ENCODE measurements at regions not wholly inside any gene's neighbourhood (a gene's known extent, or its start where the extent isn't known, plus 50 kb on each side); places are given as distances from the start of the nearest gene placed in this dataset.

DNA sequence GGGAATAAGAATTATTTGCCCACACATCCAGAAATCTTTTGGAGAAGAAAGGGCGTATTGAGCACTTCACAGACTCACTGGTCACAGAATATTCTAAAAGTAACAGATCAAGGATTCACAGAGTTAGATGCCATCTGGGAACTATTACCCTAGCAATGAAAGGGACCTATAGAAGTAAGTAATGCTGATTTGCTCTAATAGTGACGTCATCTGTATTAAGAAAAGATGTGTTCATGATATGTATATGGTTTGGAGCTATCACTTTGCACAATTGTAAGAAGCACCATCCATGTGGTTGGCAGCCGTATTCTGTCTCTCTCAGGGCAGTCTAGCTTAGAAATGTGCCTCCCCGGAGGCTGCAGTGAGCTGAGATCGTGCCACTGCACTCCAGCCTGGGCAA lies 52.8 kb upstream of the SV2C start:
- H3K4me3 ChIP-seq (replicated peaks in 1 of 3; ENCODE audit: low read depth in 2 of 3, low read length in 3 of 3): no peak overlapping the region
- Mint-ChIP-seq H3K27me3 (ENCODE audit: low read depth in 3 of 3) (peaks cover 2 to 12% (median 3%) of the 10 kb centered on the region in 3 donors), H3K36me3 (no peaks in the 10 kb centered on the region), H3K27ac (no peak overlapping the region), H3K4me3 (no peak overlapping the region), H3K4me1 (no peaks in the 10 kb centered on the region), H3K9me3 (peaks cover 0 to 9% (median 3%) of the 10 kb centered on the region in 7 donors)
- 91% methylated on average over 1 of the region's 5 CpGs for WGBS (ENCODE audit: insufficient coverage)
- no peak overlapping the region for H2AFZ ChIP-seq (ENCODE audit: insufficient read depth, low read depth, low read length, poor library complexity, severe bottlenecking)
- no peak overlapping the region for H3K27ac ChIP-seq (ENCODE audit: low read depth in 1 of 2, low read length in 2 of 2)
- no peak overlapping the region for H3K9ac ChIP-seq (ENCODE audit: insufficient read depth, low read length, poor library complexity, severe bottlenecking)
- H4K20me1 ChIP-seq (ENCODE audit: insufficient read depth, low read length): no peaks in the 10 kb centered on the region
- peaks cover 0 to 2% of the 10 kb centered on the region in 2 donors for H3K27me3 ChIP-seq (ENCODE audit: control insufficient read depth in 2 of 2, insufficient read depth in 2 of 2, low read length in 2 of 2)
- H3K79me2 ChIP-seq (ENCODE audit: insufficient read depth, low read length): no peaks in the 10 kb centered on the region
- TF ChIP-seq, protein P1, sequence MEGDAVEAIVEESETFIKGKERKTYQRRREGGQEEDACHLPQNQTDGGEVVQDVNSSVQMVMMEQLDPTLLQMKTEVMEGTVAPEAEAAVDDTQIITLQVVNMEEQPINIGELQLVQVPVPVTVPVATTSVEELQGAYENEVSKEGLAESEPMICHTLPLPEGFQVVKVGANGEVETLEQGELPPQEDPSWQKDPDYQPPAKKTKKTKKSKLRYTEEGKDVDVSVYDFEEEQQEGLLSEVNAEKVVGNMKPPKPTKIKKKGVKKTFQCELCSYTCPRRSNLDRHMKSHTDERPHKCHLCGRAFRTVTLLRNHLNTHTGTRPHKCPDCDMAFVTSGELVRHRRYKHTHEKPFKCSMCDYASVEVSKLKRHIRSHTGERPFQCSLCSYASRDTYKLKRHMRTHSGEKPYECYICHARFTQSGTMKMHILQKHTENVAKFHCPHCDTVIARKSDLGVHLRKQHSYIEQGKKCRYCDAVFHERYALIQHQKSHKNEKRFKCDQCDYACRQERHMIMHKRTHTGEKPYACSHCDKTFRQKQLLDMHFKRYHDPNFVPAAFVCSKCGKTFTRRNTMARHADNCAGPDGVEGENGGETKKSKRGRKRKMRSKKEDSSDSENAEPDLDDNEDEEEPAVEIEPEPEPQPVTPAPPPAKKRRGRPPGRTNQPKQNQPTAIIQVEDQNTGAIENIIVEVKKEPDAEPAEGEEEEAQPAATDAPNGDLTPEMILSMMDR (IDR thresholded peaks at IDR 0.05): no peak
- no peaks in the 10 kb centered on the region for H3K9me3 ChIP-seq (replicated peaks in 1 of 2; ENCODE audit: control insufficient read depth in 1 of 2, insufficient read depth in 1 of 2, low read length in 2 of 2)
- H3K36me3 ChIP-seq (replicated peaks in 1 of 2; ENCODE audit: control insufficient read depth in 1 of 2, insufficient read depth in 2 of 2, low read length in 2 of 2): no peaks in the 10 kb centered on the region
- intact Hi-C loops (cut with micrococcal nuclease): no loop called here
- H3K4me1 ChIP-seq (ENCODE audit: control insufficient read depth in 1 of 2, insufficient read depth in 2 of 2, low read length in 2 of 2): no peaks in the 10 kb centered on the region
- H3K4me2 ChIP-seq (replicated peaks; ENCODE audit: extremely low read depth, low read length, poor library complexity, severe bottlenecking): no peak overlapping the region
- no peak for DNase-seq

DNA sequence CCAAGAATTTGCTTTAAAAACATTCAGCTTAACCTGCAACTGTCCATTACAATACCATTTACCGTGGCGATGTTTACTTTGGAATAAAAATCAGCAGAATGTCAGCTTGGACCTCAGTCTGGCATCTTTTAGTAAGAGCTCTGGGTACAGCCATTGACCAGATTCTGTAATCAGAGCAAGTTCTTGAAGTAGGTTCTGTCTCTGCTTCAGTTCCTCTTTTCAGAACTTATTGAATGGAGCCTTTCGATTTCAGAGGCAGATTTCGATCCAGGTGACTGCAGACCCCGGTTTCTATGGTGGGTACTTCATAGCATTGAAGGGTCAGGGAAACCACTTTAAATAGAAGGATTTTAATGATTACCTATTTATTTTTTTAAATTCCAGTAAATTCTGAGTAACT lies 53.4 kb upstream of the SV2C start:
- Histone ChIP-seq H3K27ac (ENCODE audit: low read depth in 1 of 2, low read length in 2 of 2) (no peak overlapping the region), H3K4me2 (replicated peaks; ENCODE audit: extremely low read depth, low read length, poor library complexity, severe bottlenecking) (no peak overlapping the region), H3K79me2 (ENCODE audit: insufficient read depth, low read length) (no peaks in the 10 kb centered on the region), H3K4me3 (replicated peaks in 1 of 3; ENCODE audit: low read depth in 2 of 3, low read length in 3 of 3) (no peak overlapping the region), H3K9ac (ENCODE audit: insufficient read depth, low read length, poor library complexity, severe bottlenecking) (no peak overlapping the region), H4K20me1 (ENCODE audit: insufficient read depth, low read length) (no peaks in the 10 kb centered on the region), H3K36me3 (replicated peaks in 1 of 2; ENCODE audit: control insufficient read depth in 1 of 2, insufficient read depth in 2 of 2, low read length in 2 of 2) (no peaks in the 10 kb centered on the region), H3K27me3 (ENCODE audit: control insufficient read depth in 2 of 2, insufficient read depth in 2 of 2, low read length in 2 of 2) (peaks cover 0 to 2% of the 10 kb centered on the region in 2 donors), H2AFZ (ENCODE audit: insufficient read depth, low read depth, low read length, poor library complexity, severe bottlenecking) (no peak overlapping the region), H3K9me3 (replicated peaks in 1 of 2; ENCODE audit: control insufficient read depth in 1 of 2, insufficient read depth in 1 of 2, low read length in 2 of 2) (no peaks in the 10 kb centered on the region), H3K4me1 (ENCODE audit: control insufficient read depth in 1 of 2, insufficient read depth in 2 of 2, low read length in 2 of 2) (no peaks in the 10 kb centered on the region)
- Mint-ChIP-seq H3K36me3 (no peaks in the 10 kb centered on the region), H3K9me3 (peaks cover 0 to 3% (median 0%) of the 10 kb centered on the region in 7 donors), H3K27me3 (ENCODE audit: low read depth in 3 of 3) (peaks cover 3 to 12% (median 4%) of the 10 kb centered on the region in 3 donors), H3K27ac (no peak overlapping the region), H3K4me1 (no peaks in the 10 kb centered on the region), H3K4me3 (peak overlapping the region in 1 of 2 donors; percentile 10)
- WGBS (ENCODE audit: insufficient coverage): no CpG with 5 or more reads among the region's 5 CpGs
- intact Hi-C loops (cut with micrococcal nuclease): no loop called here
- TF ChIP-seq, protein P1 (IDR thresholded peaks at IDR 0.05): no peak
- no peak for DNase-seq
